Loucy (cell line): ENCODE measurements at regions not wholly inside any gene's neighbourhood (a gene's known extent, or its start where the extent isn't known, plus 50 kb on each side); places are given as distances from the start of the nearest gene placed in this dataset.

Experiments
- H2AFZ ChIP-seq: fragments of 200-600 bp; sonication (generic); 2 replicates; pipeline ENCODE4 v1.6.0; 2016; ENCODE audit warnings: antibody characterized with exemption, mild to moderate bottlenecking, low read length, moderate library complexity
- H3F3A ChIP-seq: fragments of 200-600 bp; 2 replicates; pipeline ENCODE4 v1.6.0; 2016; ENCODE audit warnings: antibody characterized with exemption, low read depth, mild to moderate bottlenecking
- H3K27me3 ChIP-seq: fragments of 200-600 bp; sonication (generic); 2 replicates; pipeline ENCODE4 v1.6.1; 2014; ENCODE audit warnings: low read length, mild to moderate bottlenecking; ENCODE audit not compliant: insufficient read depth, poor library complexity, severe bottlenecking
- H3K36me3 ChIP-seq: fragments of 200-600 bp; sonication (generic); 2 replicates; pipeline ENCODE4 v1.6.1; 2016; ENCODE audit warnings: low read length; ENCODE audit not compliant: insufficient read depth
- H3K4me1 ChIP-seq: fragments of 200-600 bp; sonication (generic); 2 replicates; pipeline ENCODE4 v1.5.1; 2014; ENCODE audit warnings: low read length, mild to moderate bottlenecking; ENCODE audit not compliant: insufficient read depth, poor library complexity, severe bottlenecking
- H3K4me2 ChIP-seq: fragments of 200-600 bp; sonication (generic); 2 replicates; pipeline ENCODE4 v1.6.0; 2014; ENCODE audit warnings: antibody characterized with exemption, low read length, low read depth, mild to moderate bottlenecking; ENCODE audit not compliant: poor library complexity, severe bottlenecking
- H3K4me3 ChIP-seq: fragments of 200-600 bp; sonication (generic); 2 replicates; pipeline ENCODE4 v1.5.1; 2014; ENCODE audit warnings: low read length, mild to moderate bottlenecking, mixed read lengths; ENCODE audit not compliant: poor library complexity, severe bottlenecking
- H3K79me2 ChIP-seq: fragments of 200-600 bp; sonication (generic); 2 replicates; pipeline ENCODE4 v1.6.1; 2014; ENCODE audit warnings: low read length; ENCODE audit not compliant: insufficient read depth
- H3K9ac ChIP-seq: fragments of 200-600 bp; sonication (generic); 2 replicates; pipeline ENCODE4 v1.6.0; 2014; ENCODE audit warnings: mild to moderate bottlenecking, low read depth, low read length, moderate library complexity; ENCODE audit not compliant: poor library complexity, severe bottlenecking
- H3K9me2 ChIP-seq: fragments of 200-600 bp; sonication (generic); replicated peaks from 2 replicates; pipeline ENCODE4 v1.6.1; 2016; ENCODE audit warnings: low read depth, low read length, mixed read lengths
- H3K9me3 ChIP-seq: fragments of 200-600 bp; sonication (generic); 2 replicates; pipeline ENCODE4 v1.6.1; 2014; ENCODE audit warnings: mild to moderate bottlenecking, antibody characterized with exemption, low read length, low read depth; ENCODE audit not compliant: insufficient read depth
- H4K20me1 ChIP-seq: fragments of 200-600 bp; sonication (generic); 2 replicates; pipeline ENCODE4 v1.6.0; 2014; ENCODE audit warnings: antibody characterized with exemption, low read length, mild to moderate bottlenecking; ENCODE audit not compliant: insufficient read depth, poor library complexity, severe bottlenecking
- EZH2phosphoT487 ChIP-seq: fragments of 200-600 bp; IDR thresholded peaks from 2 replicates; pipeline ENCODE4 v1.6.1; 2018; ENCODE audit warnings: antibody characterized with exemption, mild to moderate bottlenecking, moderate library complexity, borderline replicate concordance
- TF ChIP-seq, protein P1 (sequence below): fragments of 200-600 bp; sonication (generic); conservative IDR thresholded peaks from 2 replicates; pipeline ENCODE4 v1.5.1; 2014; ENCODE audit warnings: mild to moderate bottlenecking, antibody characterized with exemption, low read length

DNA sequence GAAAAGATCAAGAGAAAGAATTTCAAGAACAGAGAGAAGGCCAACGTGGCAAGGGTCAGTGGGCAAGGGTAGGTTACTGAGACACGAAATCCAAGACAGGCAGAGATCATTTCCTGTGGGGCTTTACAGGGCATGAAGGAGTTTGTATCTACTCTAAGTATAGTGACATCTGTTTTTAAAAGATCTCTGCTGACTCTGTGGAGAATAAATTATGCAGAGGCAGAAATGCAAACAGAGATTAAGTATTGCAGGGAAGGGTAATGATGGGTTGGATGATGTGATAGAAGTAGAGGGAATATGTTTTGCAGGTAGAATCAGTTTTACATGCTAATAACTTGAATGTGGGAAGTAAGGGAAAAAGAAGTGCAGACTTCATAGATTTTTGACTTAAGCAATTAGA is 243.5 kb downstream of the FRK start:
- TF ChIP-seq, protein P1, sequence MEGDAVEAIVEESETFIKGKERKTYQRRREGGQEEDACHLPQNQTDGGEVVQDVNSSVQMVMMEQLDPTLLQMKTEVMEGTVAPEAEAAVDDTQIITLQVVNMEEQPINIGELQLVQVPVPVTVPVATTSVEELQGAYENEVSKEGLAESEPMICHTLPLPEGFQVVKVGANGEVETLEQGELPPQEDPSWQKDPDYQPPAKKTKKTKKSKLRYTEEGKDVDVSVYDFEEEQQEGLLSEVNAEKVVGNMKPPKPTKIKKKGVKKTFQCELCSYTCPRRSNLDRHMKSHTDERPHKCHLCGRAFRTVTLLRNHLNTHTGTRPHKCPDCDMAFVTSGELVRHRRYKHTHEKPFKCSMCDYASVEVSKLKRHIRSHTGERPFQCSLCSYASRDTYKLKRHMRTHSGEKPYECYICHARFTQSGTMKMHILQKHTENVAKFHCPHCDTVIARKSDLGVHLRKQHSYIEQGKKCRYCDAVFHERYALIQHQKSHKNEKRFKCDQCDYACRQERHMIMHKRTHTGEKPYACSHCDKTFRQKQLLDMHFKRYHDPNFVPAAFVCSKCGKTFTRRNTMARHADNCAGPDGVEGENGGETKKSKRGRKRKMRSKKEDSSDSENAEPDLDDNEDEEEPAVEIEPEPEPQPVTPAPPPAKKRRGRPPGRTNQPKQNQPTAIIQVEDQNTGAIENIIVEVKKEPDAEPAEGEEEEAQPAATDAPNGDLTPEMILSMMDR, result no peak
- no peak for TF ChIP-seq EZH2phosphoT487
- H4K20me1 ChIP-seq, result no peaks in the 10 kb centered on the region
- H3K27me3 ChIP-seq, result no peaks in the 10 kb centered on the region

DNA sequence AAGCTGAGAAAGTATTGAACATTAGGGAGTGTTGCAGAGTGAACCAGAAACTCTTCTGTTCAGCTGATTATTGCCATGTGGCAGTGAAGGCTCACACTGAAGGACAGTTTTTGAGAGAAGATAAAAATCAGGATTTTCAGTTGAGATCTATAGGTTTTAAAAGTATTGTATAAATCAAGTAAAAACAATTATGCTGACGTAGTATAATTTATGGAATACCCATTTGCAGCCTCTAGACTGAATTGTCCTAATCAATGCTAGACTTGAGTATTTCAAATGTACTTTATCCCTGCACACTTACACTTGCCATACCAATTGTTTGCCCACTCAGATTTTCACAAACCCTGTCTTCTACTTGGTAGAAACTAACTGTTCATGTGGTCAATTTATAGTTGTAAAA is 245.8 kb downstream of the FRK start:
- no peaks in the 10 kb centered on the region; the same call in 1 of the 2 replicates for H3K9me2 ChIP-seq
- H3K79me2 ChIP-seq, result no peaks in the 10 kb centered on the region
- no peak overlapping the region for H3K4me2 ChIP-seq
- no peak overlapping the region for H2AFZ ChIP-seq
- H3K36me3 ChIP-seq, result no peaks in the 10 kb centered on the region
- no peaks in the 10 kb centered on the region for H3K27me3 ChIP-seq
- H3K9me3 ChIP-seq, result no peaks in the 10 kb centered on the region
- TF ChIP-seq EZH2phosphoT487, result no peak
- TF ChIP-seq, protein P1, result no peak
- H3K9ac ChIP-seq, result no peak overlapping the region
- no peaks in the 10 kb centered on the region for H4K20me1 ChIP-seq
- H3K4me3 ChIP-seq, result no peak overlapping the region
- H3F3A ChIP-seq, result no peaks in the 10 kb centered on the region
- no peaks in the 10 kb centered on the region for H3K4me1 ChIP-seq

More for the DNA sequence above, 243.5 kb downstream of the FRK start:
- no peaks in the 10 kb centered on the region for H3K9me3 ChIP-seq
- no peaks in the 10 kb centered on the region for H3K79me2 ChIP-seq
- H3K4me2 ChIP-seq, result no peak overlapping the region
- H3K9ac ChIP-seq, result no peak overlapping the region
- no peaks in the 10 kb centered on the region for H3F3A ChIP-seq
- H3K4me1 ChIP-seq, result no peaks in the 10 kb centered on the region
- no peaks in the 10 kb centered on the region; the same call in 1 of the 2 replicates for H3K9me2 ChIP-seq
- H3K4me3 ChIP-seq, result no peak overlapping the region
- H2AFZ ChIP-seq, result no peak overlapping the region
- H3K36me3 ChIP-seq, result no peaks in the 10 kb centered on the region

DNA sequence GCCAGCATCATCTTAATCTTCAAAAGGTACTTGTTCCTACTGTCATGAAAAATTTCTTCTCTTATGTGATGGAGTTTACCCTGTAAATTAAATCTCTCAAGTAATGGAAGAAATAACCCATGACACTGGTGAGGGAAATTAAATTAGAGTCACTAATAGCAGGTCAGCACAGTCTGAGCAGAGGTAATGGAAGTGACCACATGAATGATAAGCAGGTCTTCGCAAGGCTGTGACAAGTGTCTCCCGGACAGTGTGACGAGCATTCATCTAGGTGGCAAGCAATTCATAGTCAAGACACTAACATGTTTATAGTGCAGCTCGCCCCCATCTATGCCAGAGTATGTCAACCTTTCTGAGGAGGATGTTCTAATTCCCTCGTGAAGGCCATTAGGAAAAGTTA is 249.2 kb downstream of the FRK start:
- Histone ChIP-seq H3K4me1 (no peaks in the 10 kb centered on the region), H3K4me3 (no peak overlapping the region), H3F3A (no peaks in the 10 kb centered on the region), H4K20me1 (no peaks in the 10 kb centered on the region), H3K9ac (no peak overlapping the region), H3K4me2 (no peak overlapping the region), H2AFZ (no peak overlapping the region), H3K9me3 (no peaks in the 10 kb centered on the region), H3K27me3 (no peaks in the 10 kb centered on the region), H3K9me2 (no peaks in the 10 kb centered on the region; the same call in 1 of the 2 replicates), H3K79me2 (no peaks in the 10 kb centered on the region), H3K36me3 (no peaks in the 10 kb centered on the region)
- TF ChIP-seq EZH2phosphoT487, result no peak
- TF ChIP-seq, protein P1, result no peak
